Liver (tissue), 8 donors: ENCODE measurements at regions not wholly inside any gene's neighbourhood (a gene's known extent, or its start where the extent isn't known, plus 50 kb on each side); places are given as distances from the start of the nearest gene placed in this dataset.

Experiments
- DNase-seq: peaks from one replicate; pipeline ENCODE4 v3.0.0-alpha.2; 2017; ENCODE audit warnings: low spot score
- H3K27ac ChIP-seq, 2 donors: one replicate each; pipeline ENCODE4 v1.7.0; 2013; ENCODE audit warnings: inconsistent platforms in 2 of 2, low read length in 2 of 2, control low read depth in 1 of 2, low read depth in 1 of 2, mild to moderate bottlenecking in 1 of 2
- H3K27me3 ChIP-seq, 4 donors: one replicate each; pipeline versions ENCODE4 v1.6.1 to v1.7.0; 2013; ENCODE audit warnings: low read length in 3 of 4, inconsistent platforms in 1 of 4, mild to moderate bottlenecking in 1 of 4, moderate library complexity in 1 of 4; ENCODE audit not compliant: control insufficient read depth in 4 of 4, insufficient read depth in 4 of 4
- H3K36me3 ChIP-seq, 4 donors: one replicate each; pipeline versions ENCODE4 v1.6.1 to v1.7.0; 2013; ENCODE audit warnings: low read length in 3 of 4, mild to moderate bottlenecking in 3 of 4, low read depth in 1 of 4, moderate library complexity in 1 of 4; ENCODE audit not compliant: control insufficient read depth in 4 of 4, insufficient read depth in 3 of 4
- H3K4me1 ChIP-seq, 4 donors: one replicate each; pipeline versions ENCODE4 v1.6.1 to v1.7.0; 2013; ENCODE audit warnings: low read length in 3 of 4, mild to moderate bottlenecking in 3 of 4, moderate library complexity in 1 of 4; ENCODE audit not compliant: control insufficient read depth in 4 of 4, insufficient read depth in 4 of 4
- H3K4me3 ChIP-seq, 3 donors: one replicate each; pipeline versions ENCODE4 v1.6.1 to v1.7.0; 2013; ENCODE audit warnings: low read length in 3 of 3, control low read depth in 1 of 3, low read depth in 1 of 3, mild to moderate bottlenecking in 1 of 3
- H3K9ac ChIP-seq, 2 donors: one replicate each; pipeline ENCODE4 v1.7.0; 2013; ENCODE audit warnings: low read length in 2 of 2, mild to moderate bottlenecking in 2 of 2, moderate library complexity in 2 of 2, control low read depth in 1 of 2, low read depth in 1 of 2
- H3K9me3 ChIP-seq, 4 donors: one replicate each; pipeline versions ENCODE4 v1.6.1 to v1.7.0; 2013; ENCODE audit warnings: low read length in 3 of 4; ENCODE audit not compliant: control insufficient read depth in 4 of 4
- EGR1 ChIP-seq, 2 donors: IDR thresholded peaks; 2 replicates each; pipeline ENCODE4 v1.6.1; 2016 to 2018; ENCODE audit warnings: antibody characterized with exemption in 2 of 2, low read depth in 2 of 2
- FOXA1 ChIP-seq: IDR thresholded peaks from 2 replicates; pipeline ENCODE4 v1.6.1; 2016; ENCODE audit warnings: antibody characterized with exemption
- GABPA ChIP-seq, 2 donors: IDR thresholded peaks in 1 of 2; conservative IDR thresholded peaks in 1 of 2; 2 replicates each; pipeline ENCODE4 v1.6.1; 2016; ENCODE audit warnings: antibody characterized with exemption in 2 of 2, mild to moderate bottlenecking in 1 of 2, moderate library complexity in 1 of 2
- JUND ChIP-seq, 2 donors: IDR thresholded peaks; 2 replicates each; pipeline ENCODE4 v1.6.1; 2016; ENCODE audit warnings: antibody characterized with exemption in 2 of 2
- NR2F2 ChIP-seq: IDR thresholded peaks from 2 replicates; pipeline ENCODE4 v1.6.1; 2016; ENCODE audit warnings: antibody characterized with exemption
- SP1 ChIP-seq: IDR thresholded peaks from 2 replicates; pipeline ENCODE4 v1.6.1; 2018; ENCODE audit warnings: antibody characterized with exemption, mild to moderate bottlenecking
- TAF1 ChIP-seq: conservative IDR thresholded peaks from 2 replicates; pipeline ENCODE4 v1.6.1; 2016; ENCODE audit warnings: antibody characterized with exemption, mild to moderate bottlenecking
- YY1 ChIP-seq: IDR thresholded peaks from 2 replicates; pipeline ENCODE4 v1.6.1; 2016; ENCODE audit warnings: antibody characterized with exemption, mild to moderate bottlenecking
- WGBS: extraction: QIAGEN DNeasy Blood & Tissue Kit; methylation state at CpG from one replicate; pipeline ENCODE4 v1.1.7; 2013; 5-methylcytosine and 5-hydroxymethylcytosine counted together
- TF ChIP-seq, protein P1 (sequence below): IDR thresholded peaks from 2 replicates; pipeline ENCODE4 v1.6.1; 2016; ENCODE audit warnings: antibody characterized with exemption, mild to moderate bottlenecking
- TF ChIP-seq, protein P2 (sequence below): IDR thresholded peaks from 2 replicates; pipeline ENCODE4 v1.6.1; 2016; ENCODE audit warnings: antibody characterized with exemption
- TF ChIP-seq, protein P3 (sequence below): fragments of 150-350 bp; IDR thresholded peaks from 2 replicates; pipeline ENCODE4 v1.5.1; 2017; ENCODE audit warnings: improper control_type of control experiment, low read depth, low read length; ENCODE audit not compliant: missing input control
- TF ChIP-seq, protein P4 (sequence below): IDR thresholded peaks from 2 replicates; pipeline ENCODE4 v1.6.1; 2016; ENCODE audit warnings: antibody characterized with exemption
- donor health status: healthy.
- donor health status: healthy.
- donor health status: healthy.
- donor health status: healthy.
- donor health status: healthy.

DNA sequence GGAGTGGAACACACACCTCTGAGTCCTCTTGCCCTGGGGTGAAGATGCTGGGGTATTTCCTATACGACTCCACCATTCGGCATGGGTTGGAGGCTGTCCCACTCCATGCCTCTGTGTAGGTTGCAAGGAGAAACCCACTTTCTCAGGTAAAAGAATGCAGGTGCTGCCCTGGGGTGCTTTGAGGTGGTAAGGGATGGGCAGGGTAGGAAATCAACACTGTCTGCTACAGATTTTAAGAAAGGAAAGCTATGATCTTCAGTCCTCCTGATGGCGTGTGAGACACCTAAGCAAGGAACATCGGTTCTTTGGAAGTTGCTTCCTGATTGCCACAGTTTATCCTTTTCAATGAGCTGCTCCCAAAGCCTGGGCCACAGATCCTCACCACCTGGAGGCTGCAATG is 209.2 kb downstream of the NCK2 start:
- Histone ChIP-seq H3K27me3 (peaks cover 0 to 5% (median 0%) of the 10 kb centered on the region in 4 donors), H3K4me3 (no peak overlapping the region), H3K27ac (no peak overlapping the region), H3K4me1 (no peaks in the 10 kb centered on the region), H3K36me3 (no peaks in the 10 kb centered on the region), H3K9me3 (peaks cover 0 to 5% (median 1%) of the 10 kb centered on the region in 4 donors), H3K9ac (no peak overlapping the region)
- 95% methylated on average over 4 of the region's 4 CpGs for WGBS
- no peak for DNase-seq
- TF ChIP-seq YY1 (no peak), SP1 (no peak), GABPA (IDR thresholded peaks at IDR 0.05 in 1 of 2, conservative IDR thresholded peaks at IDR 0.05 in 1 of 2) (no peak), EGR1 (IDR thresholded peaks at IDR 0.05; ENCODE audit: low read depth in 2 of 2) (no peak), TAF1 (no peak), FOXA1 (no peak), NR2F2 (no peak), JUND (IDR thresholded peaks at IDR 0.05) (no peak)
- TF ChIP-seq, protein P1, sequence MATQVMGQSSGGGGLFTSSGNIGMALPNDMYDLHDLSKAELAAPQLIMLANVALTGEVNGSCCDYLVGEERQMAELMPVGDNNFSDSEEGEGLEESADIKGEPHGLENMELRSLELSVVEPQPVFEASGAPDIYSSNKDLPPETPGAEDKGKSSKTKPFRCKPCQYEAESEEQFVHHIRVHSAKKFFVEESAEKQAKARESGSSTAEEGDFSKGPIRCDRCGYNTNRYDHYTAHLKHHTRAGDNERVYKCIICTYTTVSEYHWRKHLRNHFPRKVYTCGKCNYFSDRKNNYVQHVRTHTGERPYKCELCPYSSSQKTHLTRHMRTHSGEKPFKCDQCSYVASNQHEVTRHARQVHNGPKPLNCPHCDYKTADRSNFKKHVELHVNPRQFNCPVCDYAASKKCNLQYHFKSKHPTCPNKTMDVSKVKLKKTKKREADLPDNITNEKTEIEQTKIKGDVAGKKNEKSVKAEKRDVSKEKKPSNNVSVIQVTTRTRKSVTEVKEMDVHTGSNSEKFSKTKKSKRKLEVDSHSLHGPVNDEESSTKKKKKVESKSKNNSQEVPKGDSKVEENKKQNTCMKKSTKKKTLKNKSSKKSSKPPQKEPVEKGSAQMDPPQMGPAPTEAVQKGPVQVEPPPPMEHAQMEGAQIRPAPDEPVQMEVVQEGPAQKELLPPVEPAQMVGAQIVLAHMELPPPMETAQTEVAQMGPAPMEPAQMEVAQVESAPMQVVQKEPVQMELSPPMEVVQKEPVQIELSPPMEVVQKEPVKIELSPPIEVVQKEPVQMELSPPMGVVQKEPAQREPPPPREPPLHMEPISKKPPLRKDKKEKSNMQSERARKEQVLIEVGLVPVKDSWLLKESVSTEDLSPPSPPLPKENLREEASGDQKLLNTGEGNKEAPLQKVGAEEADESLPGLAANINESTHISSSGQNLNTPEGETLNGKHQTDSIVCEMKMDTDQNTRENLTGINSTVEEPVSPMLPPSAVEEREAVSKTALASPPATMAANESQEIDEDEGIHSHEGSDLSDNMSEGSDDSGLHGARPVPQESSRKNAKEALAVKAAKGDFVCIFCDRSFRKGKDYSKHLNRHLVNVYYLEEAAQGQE: no peak
- TF ChIP-seq, protein P2, sequence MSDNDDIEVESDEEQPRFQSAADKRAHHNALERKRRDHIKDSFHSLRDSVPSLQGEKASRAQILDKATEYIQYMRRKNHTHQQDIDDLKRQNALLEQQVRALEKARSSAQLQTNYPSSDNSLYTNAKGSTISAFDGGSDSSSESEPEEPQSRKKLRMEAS: no peak
- TF ChIP-seq, protein P3, sequence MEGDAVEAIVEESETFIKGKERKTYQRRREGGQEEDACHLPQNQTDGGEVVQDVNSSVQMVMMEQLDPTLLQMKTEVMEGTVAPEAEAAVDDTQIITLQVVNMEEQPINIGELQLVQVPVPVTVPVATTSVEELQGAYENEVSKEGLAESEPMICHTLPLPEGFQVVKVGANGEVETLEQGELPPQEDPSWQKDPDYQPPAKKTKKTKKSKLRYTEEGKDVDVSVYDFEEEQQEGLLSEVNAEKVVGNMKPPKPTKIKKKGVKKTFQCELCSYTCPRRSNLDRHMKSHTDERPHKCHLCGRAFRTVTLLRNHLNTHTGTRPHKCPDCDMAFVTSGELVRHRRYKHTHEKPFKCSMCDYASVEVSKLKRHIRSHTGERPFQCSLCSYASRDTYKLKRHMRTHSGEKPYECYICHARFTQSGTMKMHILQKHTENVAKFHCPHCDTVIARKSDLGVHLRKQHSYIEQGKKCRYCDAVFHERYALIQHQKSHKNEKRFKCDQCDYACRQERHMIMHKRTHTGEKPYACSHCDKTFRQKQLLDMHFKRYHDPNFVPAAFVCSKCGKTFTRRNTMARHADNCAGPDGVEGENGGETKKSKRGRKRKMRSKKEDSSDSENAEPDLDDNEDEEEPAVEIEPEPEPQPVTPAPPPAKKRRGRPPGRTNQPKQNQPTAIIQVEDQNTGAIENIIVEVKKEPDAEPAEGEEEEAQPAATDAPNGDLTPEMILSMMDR: no peak

DNA sequence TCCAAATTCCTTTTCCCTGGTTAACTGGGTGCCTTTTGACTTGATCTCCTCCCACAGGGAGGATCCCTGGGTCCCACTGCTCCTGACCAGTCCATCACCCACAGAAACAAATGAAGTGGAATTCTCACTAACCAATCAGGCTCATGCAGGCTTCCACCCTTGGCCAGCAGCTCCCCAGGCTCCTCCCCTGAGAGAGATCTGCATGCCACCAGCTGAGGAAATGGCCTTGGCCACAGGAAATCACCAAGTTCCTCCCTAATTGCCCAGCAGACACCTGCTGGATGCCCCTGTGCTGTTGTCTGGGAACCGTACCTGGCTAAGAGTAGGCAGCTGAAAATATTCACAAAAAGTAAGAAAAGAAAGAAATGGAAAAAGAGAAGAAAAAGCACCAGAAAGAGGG is 207.4 kb downstream of the NCK2 start:
- peaks cover 0 to 5% (median 0%) of the 10 kb centered on the region in 4 donors for H3K27me3 ChIP-seq
- no peak for DNase-seq
- H3K9me3 ChIP-seq: no peaks in the 10 kb centered on the region
- no peak overlapping the region for H3K27ac ChIP-seq
- no peak overlapping the region for H3K4me3 ChIP-seq
- H3K9ac ChIP-seq: no peak overlapping the region
- TF ChIP-seq, protein P2: no peak
- TF ChIP-seq, protein P4, sequence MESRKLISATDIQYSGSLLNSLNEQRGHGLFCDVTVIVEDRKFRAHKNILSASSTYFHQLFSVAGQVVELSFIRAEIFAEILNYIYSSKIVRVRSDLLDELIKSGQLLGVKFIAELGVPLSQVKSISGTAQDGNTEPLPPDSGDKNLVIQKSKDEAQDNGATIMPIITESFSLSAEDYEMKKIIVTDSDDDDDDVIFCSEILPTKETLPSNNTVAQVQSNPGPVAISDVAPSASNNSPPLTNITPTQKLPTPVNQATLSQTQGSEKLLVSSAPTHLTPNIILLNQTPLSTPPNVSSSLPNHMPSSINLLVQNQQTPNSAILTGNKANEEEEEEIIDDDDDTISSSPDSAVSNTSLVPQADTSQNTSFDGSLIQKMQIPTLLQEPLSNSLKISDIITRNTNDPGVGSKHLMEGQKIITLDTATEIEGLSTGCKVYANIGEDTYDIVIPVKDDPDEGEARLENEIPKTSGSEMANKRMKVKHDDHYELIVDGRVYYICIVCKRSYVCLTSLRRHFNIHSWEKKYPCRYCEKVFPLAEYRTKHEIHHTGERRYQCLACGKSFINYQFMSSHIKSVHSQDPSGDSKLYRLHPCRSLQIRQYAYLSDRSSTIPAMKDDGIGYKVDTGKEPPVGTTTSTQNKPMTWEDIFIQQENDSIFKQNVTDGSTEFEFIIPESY: no peak
- TF ChIP-seq EGR1 (IDR thresholded peaks at IDR 0.05; ENCODE audit: low read depth in 2 of 2): no peak
- TF ChIP-seq YY1: no peak
- TF ChIP-seq, protein P3: no peak
- no peaks in the 10 kb centered on the region for H3K36me3 ChIP-seq
- no peaks in the 10 kb centered on the region for H3K4me1 ChIP-seq
- WGBS: 69% methylated on average over 1 of the region's 1 CpG
